SK-N-SH treated with all-trans-retinoic acid at 6 μM for 48 hours (cell line): ENCODE measurements at regions not wholly inside any gene's neighbourhood (a gene's known extent, or its start where the extent isn't known, plus 50 kb on each side); places are given as distances from the start of the nearest gene placed in this dataset.

Experiments used
- CREB5 ChIP-seq: fragments of 250-450 bp; sonication (Bioruptor Pico); IDR thresholded peaks from 2 replicates; pipeline ENCODE4 v1.5.1; 2020; ENCODE audit warnings: low read depth, mild to moderate bottlenecking, moderate library complexity
- CSDC2 ChIP-seq: fragments of 250-450 bp; sonication (Bioruptor Pico); IDR thresholded peaks from 2 replicates; pipeline ENCODE4 v1.5.0; 2020; ENCODE audit warnings: mild to moderate bottlenecking, moderate library complexity
- CSRNP3 ChIP-seq: fragments of 250-450 bp; sonication (Bioruptor Pico); IDR thresholded peaks from 2 replicates; pipeline ENCODE4 v1.5.1; 2021; ENCODE audit warnings: mild to moderate bottlenecking, moderate library complexity
- ESRRG ChIP-seq: fragments of 250-450 bp; sonication (Bioruptor Pico); IDR thresholded peaks from 2 replicates; pipeline ENCODE4 v1.6.1; 2021; ENCODE audit warnings: mild to moderate bottlenecking
- ISL1 ChIP-seq: fragments of 250-450 bp; sonication (Bioruptor Pico); IDR thresholded peaks from 2 replicates; pipeline ENCODE4 v2.1.2; 2022; ENCODE audit warnings: mild to moderate bottlenecking, moderate library complexity
- PATZ1 ChIP-seq: fragments of 250-450 bp; sonication (Bioruptor Pico); IDR thresholded peaks from 2 replicates; pipeline ENCODE4 v1.8.0; 2020; ENCODE audit warnings: mild to moderate bottlenecking, moderate library complexity, borderline replicate concordance
- POU6F1 ChIP-seq: fragments of 250-450 bp; sonication (Bioruptor Pico); IDR thresholded peaks from 2 replicates; pipeline ENCODE4 v1.8.0; 2021; ENCODE audit warnings: low read depth, mild to moderate bottlenecking, moderate library complexity, borderline replicate concordance
- RARB ChIP-seq: fragments of 250-450 bp; sonication (Bioruptor Pico); IDR thresholded peaks from 2 replicates; pipeline ENCODE4 v1.8.0; 2021; ENCODE audit warnings: mild to moderate bottlenecking, moderate library complexity
- SNAI2 ChIP-seq: fragments of 250-450 bp; sonication (Bioruptor Pico); IDR thresholded peaks from 2 replicates; pipeline ENCODE4 v1.5.0; 2020; ENCODE audit warnings: mild to moderate bottlenecking, moderate library complexity
- ZNF565 ChIP-seq: fragments of 450-650 bp; formaldehyde crosslinking; conservative IDR thresholded peaks from 2 replicates; pipeline ENCODE4 v1.5.0; 2020; ENCODE audit warnings: low read depth, mild to moderate bottlenecking, moderate library complexity
- ZNF70 ChIP-seq: fragments of 450-650 bp; formaldehyde crosslinking; IDR thresholded peaks from 2 replicates; pipeline ENCODE4 v1.5.0; 2020; ENCODE audit warnings: mild to moderate bottlenecking, moderate library complexity

- TF ChIP-seq RARB = no peak
- no peak for TF ChIP-seq ISL1 (CRISPR knock-in tag)
- no peak for TF ChIP-seq CSRNP3 (CRISPR knock-in tag)
- TF ChIP-seq ESRRG (CRISPR knock-in tag) = no peak
- no peak for TF ChIP-seq ZNF565
- TF ChIP-seq CREB5 (CRISPR knock-in tag) = no peak
- no peak for TF ChIP-seq ZNF70 (CRISPR knock-in tag)
- TF ChIP-seq CSDC2 (CRISPR knock-in tag) = no peak
- TF ChIP-seq PATZ1 (CRISPR knock-in tag) = no peak
- no peak for TF ChIP-seq POU6F1 (CRISPR knock-in tag)
- no peak for TF ChIP-seq SNAI2 (CRISPR knock-in tag)
Measured at GRCh38 chr12:127126260-127126628, 1140.7 kb upstream of the TMEM132C start.
